Middle frontal gyrus (tissue), 1 donor: ENCODE measurements at regions not wholly inside any gene's neighbourhood (a gene's known extent, or its start where the extent isn't known, plus 50 kb on each side); places are given as distances from the start of the nearest gene placed in this dataset.
A peak's percentile ranks its signal among the peaks of the same experiment; 100 is the strongest.

Experiments used
- DNase-seq: peaks from one replicate; pipeline ENCODE4 v3.0.0-alpha.2; 2015; ENCODE audit warnings: low spot score; ENCODE audit errors: extremely low spot score

GRCh38 chr2:18198677-18199076 is 320.2 kb downstream of the KCNS3 start:
- DNase-seq: no peak

GRCh38 chr2:18194161-18194560 is 315.7 kb downstream of the KCNS3 start:
- DNase-seq: no peak

GRCh38 chr2:18186816-18187613 is 308.5 kb downstream of the KCNS3 start:
- no peak for DNase-seq

- DNase-seq: no peak
Observed at GRCh38 chr2:18182861-18183260, 304.4 kb downstream of the KCNS3 start.

GRCh38 chr2:18180912-18181311 is 302.4 kb downstream of the KCNS3 start:
- DNase-seq: no peak

- no peak for DNase-seq
Observed at GRCh38 chr2:18180031-18180610, 301.7 kb downstream of the KCNS3 start.

- DNase-seq: peak; percentile 36
Observed at GRCh38 chr2:18178736-18179349, 300.4 kb downstream of the KCNS3 start.

GRCh38 chr2:18176679-18177215 is 298.3 kb downstream of the KCNS3 start:
- no peak for DNase-seq

- no peak for DNase-seq
Observed at GRCh38 chr2:18172607-18173006, 294.1 kb downstream of the KCNS3 start.

GRCh38 chr2:18171191-18172139 is 293.0 kb downstream of the KCNS3 start:
- no peak for DNase-seq

- no peak for DNase-seq
Observed at GRCh38 chr2:18170642-18171041, 292.2 kb downstream of the KCNS3 start.

GRCh38 chr2:18169893-18170175 is 291.4 kb downstream of the KCNS3 start:
- no peak for DNase-seq

GRCh38 chr2:18169121-18169892 is 290.8 kb downstream of the KCNS3 start:
- no peak for DNase-seq

- no peak for DNase-seq
Observed at GRCh38 chr2:18167871-18168270, 289.4 kb downstream of the KCNS3 start.

- DNase-seq: no peak
Observed at GRCh38 chr2:18161681-18162080, 283.2 kb downstream of the KCNS3 start.

GRCh38 chr2:18159896-18160295 is 281.4 kb downstream of the KCNS3 start:
- no peak for DNase-seq

- DNase-seq: no peak
Observed at GRCh38 chr2:18156421-18156820, 278.0 kb downstream of the KCNS3 start.

GRCh38 chr2:18156002-18156401 is 277.5 kb downstream of the KCNS3 start:
- no peak for DNase-seq

- DNase-seq: no peak
Observed at GRCh38 chr2:18154812-18155211, 276.3 kb downstream of the KCNS3 start.

GRCh38 chr2:18154259-18154658 is 275.8 kb downstream of the KCNS3 start:
- DNase-seq: no peak

- DNase-seq: no peak
Observed at GRCh38 chr2:18153741-18154140, 275.3 kb downstream of the KCNS3 start.
